ENCODE measurements at regions not wholly inside any gene's neighbourhood (a gene's known extent, or its start where the extent isn't known, plus 50 kb on each side); places are given as distances from the start of the nearest gene placed in this dataset.
"Not testable (repeated sequence)": the region's sequence is repeated elsewhere in the genome, so short reads cannot be mapped to it uniquely, and the experiment has no call there.

GRCh38 chr16:51522902-51523301 lies 371.8 kb upstream of the SALL1 start:
- DNase-seq (ENCODE audit: low spot score) (no peak), ATAC-seq (no peak), FAIRE-seq (no peak)
- Histone ChIP-seq H3K27ac (ENCODE audit: extremely low read length, insufficient read depth, low read length) (no peak overlapping the region), H3K79me2 (ENCODE audit: insufficient read depth, low read length) (no peaks in the 10 kb centered on the region), H3K9me3 (ENCODE audit: low read length) (peaks cover 7% of the 10 kb centered on the region; the same call in 1 of the 2 replicates), H3K4me3 (replicated peaks in 1 of 3; ENCODE audit: insufficient read depth in 1 of 3, low read depth in 2 of 3, low read length in 3 of 3) (no peak overlapping the region), H3K9ac (ENCODE audit: insufficient read depth, low read depth, low read length) (no peak overlapping the region), H3K27me3 (ENCODE audit: control insufficient read depth in 1 of 2, insufficient read depth in 2 of 2, low read length in 2 of 2) (no peaks in the 10 kb centered on the region; a peak in 1 of 5 replicates), H2AFZ (ENCODE audit: low read length) (no peak overlapping the region), H3K4me1 (ENCODE audit: insufficient read depth, low read length) (no peaks in the 10 kb centered on the region), H3K4me2 (ENCODE audit: low read depth, low read length) (no peak overlapping the region), H3K36me3 (replicated peaks in 1 of 2; ENCODE audit: control insufficient read depth in 1 of 2, insufficient read depth in 2 of 2, low read length in 2 of 2) (no peaks in the 10 kb centered on the region), H4K20me1 (ENCODE audit: insufficient read depth, low read length) (no peaks in the 10 kb centered on the region)
- POLR2A ChIA-PET = no interaction called here
- in situ Hi-C loops (cut with HindIII; ENCODE audit: extremely low pct_ligation_motif_present, low pct_unique_long_range_greater_than_20kb) (no loop called here), intact Hi-C loops (cut with micrococcal nuclease; ENCODE audit: unreplicated experiment) (no loop called here)
- TF ChIP-seq ELK4 (CRISPR knock-in tag; IDR thresholded peaks at IDR 0.05; ENCODE audit: borderline replicate concordance) (no peak), HDAC6 (IDR thresholded peaks at IDR 0.05; ENCODE audit: low read depth, low read length) (no peak)
- TF ChIP-seq, protein P1, sequence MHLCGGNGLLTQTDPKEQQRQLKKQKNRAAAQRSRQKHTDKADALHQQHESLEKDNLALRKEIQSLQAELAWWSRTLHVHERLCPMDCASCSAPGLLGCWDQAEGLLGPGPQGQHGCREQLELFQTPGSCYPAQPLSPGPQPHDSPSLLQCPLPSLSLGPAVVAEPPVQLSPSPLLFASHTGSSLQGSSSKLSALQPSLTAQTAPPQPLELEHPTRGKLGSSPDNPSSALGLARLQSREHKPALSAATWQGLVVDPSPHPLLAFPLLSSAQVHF (CRISPR knock-in tag; IDR thresholded peaks at IDR 0.05) = no peak
- no TSS peak for BruUV-seq (replicated peaks)
- CTCF ChIA-PET (ENCODE audit: low intra/inter-chr PET ratio, low total read pairs) = no interaction called here

- in situ Hi-C loops (cut with HindIII; ENCODE audit: extremely low pct_ligation_motif_present, low pct_unique_long_range_greater_than_20kb); H3K4me1 ChIP-seq (ENCODE audit: insufficient read depth, low read length); H3K79me2 ChIP-seq (ENCODE audit: insufficient read depth, low read length); H3K9ac ChIP-seq (ENCODE audit: insufficient read depth, low read depth, low read length); H3K9me3 ChIP-seq (ENCODE audit: low read length); H3K4me2 ChIP-seq (ENCODE audit: low read depth, low read length); CTCF ChIA-PET (ENCODE audit: low intra/inter-chr PET ratio, low total read pairs); BruUV-seq (replicated peaks); H3K27me3 ChIP-seq (ENCODE audit: control insufficient read depth in 1 of 2, insufficient read depth in 2 of 2, low read length in 2 of 2); H3K36me3 ChIP-seq (replicated peaks in 1 of 2; ENCODE audit: control insufficient read depth in 1 of 2, insufficient read depth in 2 of 2, low read length in 2 of 2); intact Hi-C loops (cut with micrococcal nuclease; ENCODE audit: unreplicated experiment); H4K20me1 ChIP-seq (ENCODE audit: insufficient read depth, low read length); ATAC-seq; H3K4me3 ChIP-seq (replicated peaks in 1 of 3; ENCODE audit: insufficient read depth in 1 of 3, low read depth in 2 of 3, low read length in 3 of 3); H3K27ac ChIP-seq (ENCODE audit: extremely low read length, insufficient read depth, low read length); DNase-seq (ENCODE audit: low spot score); POLR2A ChIA-PET; FAIRE-seq; H2AFZ ChIP-seq (ENCODE audit: low read length): not testable (repeated sequence)
- 6% methylated on average over 3 of the region's 4 CpGs for WGBS (ENCODE audit: low lambda C conversion rate)
These were observed 365.9 kb upstream of the SALL1 start for GRCh38 chr16:51516960-51517359.
